ENCODE measurements at regions not wholly inside any gene's neighbourhood (a gene's known extent, or its start where the extent isn't known, plus 50 kb on each side); places are given as distances from the start of the nearest gene placed in this dataset.

- no peak for TF ChIP-seq CTCF (conservative IDR thresholded peaks at IDR 0.05; ENCODE audit: low read depth, low read length)
- peaks cover 30% of the 10 kb centered on the region for H3K4me1 ChIP-seq (ENCODE audit: low read depth, poor library complexity, severe bottlenecking)
- H3K36me3 ChIP-seq (ENCODE audit: insufficient read depth): no peaks in the 10 kb centered on the region
- H3K79me2 ChIP-seq (ENCODE audit: insufficient read depth, low read depth): no peaks in the 10 kb centered on the region
- H2AFZ ChIP-seq (ENCODE audit: low read depth): no peak overlapping the region
- no peaks in the 10 kb centered on the region for H3K27me3 ChIP-seq (ENCODE audit: insufficient read depth, low read depth)
- no peak overlapping the region for H3K9ac ChIP-seq
- no peak overlapping the region for H3K4me3 ChIP-seq (IDR thresholded peaks at IDR 0.05; ENCODE audit: insufficient read depth, low read depth, low read length)
- no peak overlapping the region for H3K27ac ChIP-seq
- peak overlapping the region; percentile 27 for H3K4me2 ChIP-seq
- H4K20me1 ChIP-seq (ENCODE audit: insufficient read depth): no peaks in the 10 kb centered on the region
Observed at GRCh38 chr1:232441036-232441411, 188.9 kb downstream of the SIPA1L2 start.

- Histone ChIP-seq H3K27ac (no peak overlapping the region), H3K4me1 (ENCODE audit: low read depth, poor library complexity, severe bottlenecking) (peaks cover 30% of the 10 kb centered on the region), H3K9ac (no peak overlapping the region), H2AFZ (ENCODE audit: low read depth) (no peak overlapping the region), H3K79me2 (ENCODE audit: insufficient read depth, low read depth) (no peaks in the 10 kb centered on the region), H3K27me3 (ENCODE audit: insufficient read depth, low read depth) (no peaks in the 10 kb centered on the region), H4K20me1 (ENCODE audit: insufficient read depth) (no peaks in the 10 kb centered on the region), H3K4me2 (0 out of 2 replicates have a peak overlapping the region, but pooled peaks have one; percentile 27), H3K36me3 (ENCODE audit: insufficient read depth) (no peaks in the 10 kb centered on the region), H3K4me3 (IDR thresholded peaks at IDR 0.05; ENCODE audit: insufficient read depth, low read depth, low read length) (no peak overlapping the region)
- TF ChIP-seq CTCF (conservative IDR thresholded peaks at IDR 0.05; ENCODE audit: low read depth, low read length): no peak
Observed at GRCh38 chr1:232440325-232441035, 189.5 kb downstream of the SIPA1L2 start.

DNA sequence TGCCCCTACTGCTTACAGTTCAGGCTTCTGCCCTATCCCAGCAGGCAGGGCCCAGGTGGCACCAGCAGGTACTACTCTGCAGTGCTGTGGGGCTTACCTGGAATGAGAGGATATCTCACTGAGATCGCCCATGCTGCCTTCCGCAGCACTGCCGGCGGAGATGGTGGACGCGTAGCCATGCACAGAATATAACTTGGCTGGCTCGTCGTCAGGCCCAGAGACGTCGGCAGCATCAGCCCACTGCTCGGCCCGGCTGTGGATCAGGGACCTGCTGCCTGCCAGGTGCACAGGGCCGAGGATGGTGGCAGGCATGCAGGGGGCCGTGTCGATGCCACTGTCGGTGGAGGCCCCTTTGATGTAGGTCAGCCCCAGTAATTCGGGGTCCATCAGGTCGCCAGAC, 190.9 kb downstream of the SIPA1L2 start:
- Histone ChIP-seq H3K79me2 (ENCODE audit: insufficient read depth, low read depth) (no peaks in the 10 kb centered on the region), H3K27ac (no peak overlapping the region), H3K9ac (no peak overlapping the region), H3K36me3 (ENCODE audit: insufficient read depth) (no peaks in the 10 kb centered on the region), H3K4me1 (ENCODE audit: low read depth, poor library complexity, severe bottlenecking) (peaks cover 30% of the 10 kb centered on the region), H3K4me2 (no peak overlapping the region), H3K4me3 (IDR thresholded peaks at IDR 0.05; ENCODE audit: insufficient read depth, low read depth, low read length) (no peak overlapping the region), H4K20me1 (ENCODE audit: insufficient read depth) (no peaks in the 10 kb centered on the region), H2AFZ (ENCODE audit: low read depth) (no peak overlapping the region), H3K27me3 (ENCODE audit: insufficient read depth, low read depth) (no peaks in the 10 kb centered on the region)
- TF ChIP-seq CTCF (conservative IDR thresholded peaks at IDR 0.05; ENCODE audit: low read depth, low read length): no peak

DNA sequence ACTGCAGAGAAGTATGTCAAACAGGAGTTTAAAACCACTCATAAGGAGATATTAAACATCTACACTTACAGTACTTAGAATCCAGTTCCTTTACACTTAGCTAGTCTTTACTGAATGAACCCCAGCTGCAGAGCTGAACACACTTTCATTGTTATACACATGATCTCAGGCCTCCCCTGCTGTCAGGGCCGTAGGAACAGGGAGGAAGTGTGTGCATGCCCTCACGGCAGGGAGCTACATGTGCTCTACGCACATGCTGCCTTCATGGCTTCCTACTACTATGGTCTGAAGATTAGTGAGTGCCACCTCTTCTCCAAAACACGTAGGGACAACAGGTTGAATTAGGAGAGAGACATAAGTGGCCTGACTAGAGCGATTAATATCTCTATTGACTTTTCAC, 191.5 kb downstream of the SIPA1L2 start:
- Histone ChIP-seq H3K4me2 (no peak overlapping the region), H3K4me1 (ENCODE audit: low read depth, poor library complexity, severe bottlenecking) (peaks cover 30% of the 10 kb centered on the region), H3K27ac (no peak overlapping the region), H3K9ac (no peak overlapping the region), H3K4me3 (IDR thresholded peaks at IDR 0.05; ENCODE audit: insufficient read depth, low read depth, low read length) (no peak overlapping the region), H2AFZ (ENCODE audit: low read depth) (no peak overlapping the region), H4K20me1 (ENCODE audit: insufficient read depth) (no peaks in the 10 kb centered on the region), H3K36me3 (ENCODE audit: insufficient read depth) (no peaks in the 10 kb centered on the region), H3K27me3 (ENCODE audit: insufficient read depth, low read depth) (no peaks in the 10 kb centered on the region), H3K79me2 (ENCODE audit: insufficient read depth, low read depth) (no peaks in the 10 kb centered on the region)
- no peak for TF ChIP-seq CTCF (conservative IDR thresholded peaks at IDR 0.05; ENCODE audit: low read depth, low read length)
